ENCODE measurements at regions not wholly inside any gene's neighbourhood (a gene's known extent, or its start where the extent isn't known, plus 50 kb on each side); places are given as distances from the start of the nearest gene placed in this dataset.

- TF ChIP-seq EZH2 (IDR thresholded peaks at IDR 0.05; ENCODE audit: borderline replicate concordance, low read depth, low read length, severe bottlenecking) = no peak
- TF ChIP-seq, protein P1, sequence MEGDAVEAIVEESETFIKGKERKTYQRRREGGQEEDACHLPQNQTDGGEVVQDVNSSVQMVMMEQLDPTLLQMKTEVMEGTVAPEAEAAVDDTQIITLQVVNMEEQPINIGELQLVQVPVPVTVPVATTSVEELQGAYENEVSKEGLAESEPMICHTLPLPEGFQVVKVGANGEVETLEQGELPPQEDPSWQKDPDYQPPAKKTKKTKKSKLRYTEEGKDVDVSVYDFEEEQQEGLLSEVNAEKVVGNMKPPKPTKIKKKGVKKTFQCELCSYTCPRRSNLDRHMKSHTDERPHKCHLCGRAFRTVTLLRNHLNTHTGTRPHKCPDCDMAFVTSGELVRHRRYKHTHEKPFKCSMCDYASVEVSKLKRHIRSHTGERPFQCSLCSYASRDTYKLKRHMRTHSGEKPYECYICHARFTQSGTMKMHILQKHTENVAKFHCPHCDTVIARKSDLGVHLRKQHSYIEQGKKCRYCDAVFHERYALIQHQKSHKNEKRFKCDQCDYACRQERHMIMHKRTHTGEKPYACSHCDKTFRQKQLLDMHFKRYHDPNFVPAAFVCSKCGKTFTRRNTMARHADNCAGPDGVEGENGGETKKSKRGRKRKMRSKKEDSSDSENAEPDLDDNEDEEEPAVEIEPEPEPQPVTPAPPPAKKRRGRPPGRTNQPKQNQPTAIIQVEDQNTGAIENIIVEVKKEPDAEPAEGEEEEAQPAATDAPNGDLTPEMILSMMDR (IDR thresholded peaks at IDR 0.05; ENCODE audit: borderline replicate concordance, extremely low read depth, low read length, poor library complexity, severe bottlenecking) = no peak
Observed at GRCh38 chr6:99096170-99096569, 148.4 kb upstream of the FBXL4 start.
